ENCODE measurements at regions not wholly inside any gene's neighbourhood (a gene's known extent, or its start where the extent isn't known, plus 50 kb on each side); places are given as distances from the start of the nearest gene placed in this dataset.
"Not testable (repeated sequence)": the region's sequence is repeated elsewhere in the genome, so short reads cannot be mapped to it uniquely, and the experiment has no call there.

- not testable (repeated sequence) for DNase-seq
These were observed 2137.8 kb upstream of the DEFB115 start for GRCh38 chr20:29119684-29120083.

GRCh38 chr20:29120088-29120487, 2137.4 kb upstream of the DEFB115 start:
- DNase-seq, result not testable (repeated sequence)

DNA sequence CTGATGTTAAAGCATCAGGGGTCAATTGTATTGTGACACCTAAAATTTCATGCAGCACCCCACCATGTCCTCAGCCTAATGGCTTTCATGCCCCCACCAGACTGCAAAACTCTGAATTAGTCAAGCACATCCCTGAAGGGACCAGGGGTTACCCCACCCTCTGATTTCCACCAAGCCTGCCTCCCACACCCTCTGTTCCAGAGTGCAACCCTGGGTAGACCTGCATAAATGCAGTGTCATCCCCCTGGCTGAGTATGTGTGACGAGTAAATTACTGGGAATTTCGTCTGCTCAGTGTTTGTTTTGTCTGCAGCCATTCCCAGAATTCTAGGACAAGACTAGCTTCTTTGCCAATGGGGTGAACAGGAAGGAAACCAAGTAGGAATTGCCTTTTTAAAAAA, 2136.9 kb upstream of the DEFB115 start:
- not testable (repeated sequence) for DNase-seq

GRCh38 chr20:29122784-29123183, 2134.7 kb upstream of the DEFB115 start:
- not testable (repeated sequence) for DNase-seq

DNA sequence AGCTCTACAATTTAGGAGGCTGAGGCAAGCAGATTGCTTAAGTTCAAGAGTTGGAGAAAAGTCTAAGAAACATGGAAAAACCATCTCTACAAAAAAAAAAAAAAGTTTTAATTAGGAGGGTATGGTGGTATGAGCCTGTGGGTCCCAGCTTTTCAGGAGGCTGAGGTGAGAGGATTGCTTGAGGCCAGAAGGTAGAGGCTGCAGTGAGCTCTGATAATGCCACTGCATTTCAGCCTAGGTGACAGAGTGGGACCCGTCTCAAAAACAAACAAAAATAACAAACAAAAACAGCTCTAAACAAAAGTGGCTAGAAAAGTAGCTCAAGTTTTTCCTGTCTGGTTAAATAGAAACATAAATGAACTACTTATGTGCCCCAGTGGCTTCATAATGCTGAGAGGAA, 2133.6 kb upstream of the DEFB115 start:
- no peak for DNase-seq
